Activated B cell treated with CpG ODN at 0.5 μM for 24 hours (primary cell): ENCODE measurements at regions not wholly inside any gene's neighbourhood (a gene's known extent, or its start where the extent isn't known, plus 50 kb on each side); places are given as distances from the start of the nearest gene placed in this dataset.
"Not testable (repeated sequence)": the region's sequence is repeated elsewhere in the genome, so short reads cannot be mapped to it uniquely, and the experiment has no call there.

Experiments used
- ATAC-seq: fragments of 200-7000 bp; cut with Tn5 transposase; one replicate; pipeline ENCODE4 v1.10.0; 2021; ENCODE audit warnings: low read depth, mild to moderate bottlenecking, moderate library complexity
- CTCF ChIA-PET: fragments of 350-600 bp; sonication (Branson Sonifier 250); formaldehyde crosslinking; loops from one replicate; lab custom pipeline; 2021; ENCODE audit warnings: antibody characterized with exemption; lab: Charles Lee
- POLR2A ChIA-PET: fragments of 350-600 bp; sonication (Branson Sonifier 250); formaldehyde crosslinking; loops from one replicate; lab custom pipeline; 2021; ENCODE audit warnings: antibody characterized with exemption; lab: Charles Lee
- DNase-seq: peaks from one replicate; pipeline ENCODE4 v3.0.0; 2022
- H3K27ac Mint-ChIP-seq: one replicate; pipeline ENCODE4 v1.8.0; 2020; ENCODE audit warnings: mixed read lengths
- H3K27me3 Mint-ChIP-seq: one replicate; pipeline ENCODE4 v1.8.0; 2021; ENCODE audit warnings: mixed read lengths
- H3K36me3 Mint-ChIP-seq: one replicate; pipeline ENCODE4 v1.8.0; 2021; ENCODE audit warnings: low read depth, mixed read lengths
- H3K4me1 Mint-ChIP-seq: one replicate; pipeline ENCODE4 v1.8.0; 2021; ENCODE audit warnings: mixed read lengths
- H3K4me3 Mint-ChIP-seq: one replicate; pipeline ENCODE4 v1.8.0; 2020; ENCODE audit warnings: mild to moderate bottlenecking, mixed read lengths
- H3K9me3 Mint-ChIP-seq: one replicate; pipeline ENCODE4 v1.8.0; 2020; ENCODE audit warnings: mixed read lengths
- CTCF ChIP-seq: fragments of 200-600 bp; IDR thresholded peaks from one replicate; pipeline ENCODE4 v1.8.0; 2022; ENCODE audit warnings: antibody characterized with exemption, mild to moderate bottlenecking
- intact Hi-C: fragments of 100-400 bp; cut with micrococcal nuclease; formaldehyde crosslinking; loops from one replicate; pipeline ENCODE4 v1.15.1; 2024

GRCh38 chr10:28094121-28094520 is 95.2 kb upstream of the ODAD2 start:
- no peaks in the 10 kb centered on the region for H3K9me3 Mint-ChIP-seq
- H3K4me1 Mint-ChIP-seq: no peaks in the 10 kb centered on the region
- ChIA-PET POLR2A (no interaction called here), CTCF (no interaction called here)
- no peak overlapping the region for H3K27ac Mint-ChIP-seq
- DNase-seq (no peak), ATAC-seq (no peak)
- no peak overlapping the region for H3K4me3 Mint-ChIP-seq
- no peak for TF ChIP-seq CTCF
- no peaks in the 10 kb centered on the region for H3K27me3 Mint-ChIP-seq
- intact Hi-C loops: no loop called here
- H3K36me3 Mint-ChIP-seq: peaks cover 2% of the 10 kb centered on the region

GRCh38 chr10:28091913-28092312 is 93.0 kb upstream of the ODAD2 start:
- Mint-ChIP-seq H3K36me3 (peaks cover 9% of the 10 kb centered on the region), H3K4me1 (no peaks in the 10 kb centered on the region), H3K27ac (no peak overlapping the region), H3K27me3 (no peaks in the 10 kb centered on the region), H3K4me3 (no peak overlapping the region), H3K9me3 (no peaks in the 10 kb centered on the region)
- DNase-seq: no peak
- ChIA-PET POLR2A (no interaction called here), CTCF (no interaction called here)
- no peak for ATAC-seq
- intact Hi-C loops: no loop called here
- TF ChIP-seq CTCF: no peak

- DNase-seq (no peak), ATAC-seq (no peak)
- no peaks in the 10 kb centered on the region for H3K4me1 Mint-ChIP-seq
- no peaks in the 10 kb centered on the region for H3K27me3 Mint-ChIP-seq
- ChIA-PET POLR2A (no interaction called here), CTCF (no interaction called here)
- H3K27ac Mint-ChIP-seq: no peak overlapping the region
- intact Hi-C loops: no loop called here
- no peak overlapping the region for H3K4me3 Mint-ChIP-seq
- no peak for TF ChIP-seq CTCF
- peaks cover 13% of the 10 kb centered on the region for H3K36me3 Mint-ChIP-seq
- no peaks in the 10 kb centered on the region for H3K9me3 Mint-ChIP-seq
These were observed 91.6 kb upstream of the ODAD2 start for GRCh38 chr10:28090506-28090905.

- DNase-seq (no peak), ATAC-seq (no peak)
- H3K27me3 Mint-ChIP-seq: no peaks in the 10 kb centered on the region
- ChIA-PET POLR2A (no interaction called here), CTCF (no interaction called here)
- peaks cover 13% of the 10 kb centered on the region for H3K36me3 Mint-ChIP-seq
- no peak overlapping the region for H3K4me3 Mint-ChIP-seq
- no peak overlapping the region for H3K27ac Mint-ChIP-seq
- no peaks in the 10 kb centered on the region for H3K4me1 Mint-ChIP-seq
- intact Hi-C loops: no loop called here
- no peak for TF ChIP-seq CTCF
- H3K9me3 Mint-ChIP-seq: no peaks in the 10 kb centered on the region
These were observed 90.6 kb upstream of the ODAD2 start for GRCh38 chr10:28089467-28089866.

GRCh38 chr10:28087661-28088351 is 88.9 kb upstream of the ODAD2 start:
- Mint-ChIP-seq H3K9me3 (no peaks in the 10 kb centered on the region), H3K4me3 (no peak overlapping the region), H3K27me3 (no peaks in the 10 kb centered on the region), H3K27ac (no peak overlapping the region), H3K4me1 (no peaks in the 10 kb centered on the region), H3K36me3 (peaks cover 13% of the 10 kb centered on the region)
- DNase-seq (no peak), ATAC-seq (no peak)
- intact Hi-C loops: no loop called here
- ChIA-PET CTCF (no interaction called here), POLR2A (no interaction called here)
- no peak for TF ChIP-seq CTCF

GRCh38 chr10:28085760-28086159 is 86.9 kb upstream of the ODAD2 start:
- intact Hi-C loops, CTCF ChIA-PET, H3K4me1 Mint-ChIP-seq, DNase-seq, H3K9me3 Mint-ChIP-seq, H3K27me3 Mint-ChIP-seq, ATAC-seq, POLR2A ChIA-PET, H3K27ac Mint-ChIP-seq, H3K4me3 Mint-ChIP-seq: not testable (repeated sequence)
- H3K36me3 Mint-ChIP-seq: peaks cover 13% of the 10 kb centered on the region
